HG03520 (cell line): ENCODE measurements at regions not wholly inside any gene's neighbourhood (a gene's known extent, or its start where the extent isn't known, plus 50 kb on each side); places are given as distances from the start of the nearest gene placed in this dataset.
A peak's percentile ranks its signal among the peaks of the same experiment; 100 is the strongest.

Experiments
- ATAC-seq: cut with Tn5 transposase; IDR thresholded peaks from one replicate; pipeline ENCODE4 v1.9.1; 2021; ENCODE audit warnings: mild to moderate bottlenecking, moderate library complexity; ENCODE audit not compliant: unreplicated experiment

DNA sequence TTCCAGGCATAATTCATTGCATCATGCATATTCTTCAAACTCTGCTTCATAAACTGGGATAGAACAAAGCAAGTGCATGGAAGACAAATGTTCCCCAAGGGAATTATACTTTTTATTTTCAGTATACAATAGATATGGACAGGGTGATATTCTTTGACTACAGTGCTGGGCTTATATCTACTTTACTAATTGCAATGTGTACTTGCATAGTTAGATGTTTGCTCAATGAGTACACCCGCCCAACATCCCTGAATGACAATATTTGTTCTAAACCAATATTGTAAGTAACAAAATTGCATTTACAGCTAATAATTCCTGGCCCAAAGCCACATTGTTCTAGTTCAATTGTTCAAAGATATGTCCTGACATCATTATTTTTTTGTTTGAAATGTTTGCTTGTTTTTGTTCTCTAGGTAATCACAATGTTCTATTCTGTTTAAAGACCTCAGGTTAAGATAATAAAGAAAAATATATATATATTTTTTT lies 171.4 kb downstream of the PTN start:
- no peak for ATAC-seq

- no peak for ATAC-seq
Measured at GRCh38 chr7:137169282-137169698, 174.2 kb downstream of the PTN start.

- ATAC-seq, result no peak
Measured at GRCh38 chr7:137167609-137168008, 175.9 kb downstream of the PTN start.

DNA sequence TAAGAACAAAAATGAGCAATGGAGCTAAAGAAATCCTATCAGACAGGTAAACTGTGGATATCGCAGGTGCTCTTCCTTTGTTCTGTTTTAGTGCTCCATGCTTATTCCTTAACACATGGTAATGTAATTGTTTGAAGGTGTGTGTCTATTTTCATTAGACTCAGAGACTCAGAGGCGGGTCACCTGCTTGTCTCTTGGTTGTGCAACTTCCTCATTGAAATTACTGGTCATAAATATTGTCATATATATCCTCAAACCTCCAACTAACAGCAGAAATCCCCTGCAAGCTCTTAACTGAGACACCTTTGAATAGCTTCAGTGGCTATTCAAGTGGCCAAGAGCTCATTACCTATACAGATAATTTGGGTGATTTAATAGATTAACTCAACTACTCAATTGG lies 177.2 kb downstream of the PTN start:
- ATAC-seq, result no peak

DNA sequence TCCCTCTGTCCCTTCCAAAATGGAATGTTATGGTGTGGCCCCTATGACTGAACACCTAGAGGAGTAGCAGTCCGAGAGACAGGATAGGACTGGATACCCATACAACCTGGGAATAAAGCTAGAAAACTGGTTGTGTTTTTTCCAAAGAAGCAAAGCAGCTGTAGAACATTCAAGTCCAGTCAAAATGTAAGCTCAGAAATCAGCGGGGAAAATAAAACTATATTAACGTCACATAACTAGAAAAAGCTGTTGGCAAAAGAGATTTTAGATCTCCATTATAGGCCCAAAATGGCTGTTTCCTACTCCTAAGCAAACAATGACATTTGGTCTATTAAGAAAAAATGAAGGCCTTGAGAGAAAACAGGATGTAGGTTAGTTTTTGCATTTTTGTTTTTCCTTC lies 177.7 kb downstream of the PTN start:
- no peak for ATAC-seq

DNA sequence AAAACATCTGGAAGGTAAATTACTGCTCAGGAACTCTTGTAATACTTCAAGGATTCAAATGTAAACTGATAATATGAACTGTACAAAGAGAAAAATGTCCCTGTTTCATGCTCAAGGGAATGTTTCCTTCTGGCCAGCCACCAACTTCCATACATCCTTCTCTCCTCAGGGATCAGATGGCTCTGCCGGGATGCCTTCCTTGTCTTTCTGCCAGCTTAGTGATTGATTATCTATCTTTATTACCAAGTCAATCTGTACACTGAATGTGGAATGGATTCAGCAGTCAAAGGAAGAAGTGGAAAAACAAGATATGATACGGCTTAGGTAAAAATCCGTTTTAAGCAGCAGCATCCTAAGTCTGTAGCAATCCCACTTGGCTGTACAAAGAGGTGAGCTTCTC lies 178.3 kb downstream of the PTN start:
- ATAC-seq, result no peak

DNA sequence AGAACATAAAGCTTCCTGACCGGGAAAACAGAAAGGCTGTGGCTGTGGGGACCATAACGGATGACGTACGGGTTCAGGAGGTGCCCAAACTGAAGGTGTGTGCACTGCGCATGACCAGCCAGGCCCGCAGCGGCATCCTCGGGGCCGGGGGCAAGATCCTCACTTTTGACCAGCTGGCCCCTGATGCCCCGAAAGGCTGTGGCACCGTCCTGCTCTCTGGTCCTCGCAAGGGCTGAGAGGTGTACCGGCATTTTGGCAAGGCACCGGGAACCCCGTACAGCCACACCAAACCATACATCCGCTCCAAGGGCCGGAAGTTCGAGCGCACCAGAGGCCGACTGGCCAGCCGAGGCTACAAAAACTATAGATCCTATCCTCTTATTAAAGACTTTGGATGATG lies 179.3 kb downstream of the PTN start:
- no peak for ATAC-seq

GRCh38 chr7:137160236-137160635 lies 183.3 kb downstream of the PTN start:
- no peak for ATAC-seq

- no peak for ATAC-seq
Measured at GRCh38 chr7:137157256-137157655, 186.3 kb downstream of the PTN start.

DNA sequence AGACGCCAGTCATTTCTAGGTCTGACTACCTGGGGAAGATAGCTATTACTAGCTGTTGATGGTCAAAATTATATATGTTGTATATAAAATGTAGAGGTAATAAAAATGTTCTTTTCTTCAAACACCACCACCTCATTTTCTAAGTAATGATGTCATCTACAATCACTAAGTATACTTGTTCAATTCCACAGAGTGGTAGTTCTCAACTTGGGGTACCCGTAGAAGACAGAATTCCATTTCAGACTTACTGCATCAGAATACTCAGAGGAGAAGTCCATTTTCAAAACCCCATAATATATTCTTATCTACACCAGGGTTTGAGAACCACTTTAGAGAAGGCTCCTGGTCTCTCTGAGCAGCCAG lies 191.9 kb downstream of the PTN start:
- ATAC-seq, result no peak

- no peak for ATAC-seq
Measured at GRCh38 chr7:137151041-137151689, 192.4 kb downstream of the PTN start.

DNA sequence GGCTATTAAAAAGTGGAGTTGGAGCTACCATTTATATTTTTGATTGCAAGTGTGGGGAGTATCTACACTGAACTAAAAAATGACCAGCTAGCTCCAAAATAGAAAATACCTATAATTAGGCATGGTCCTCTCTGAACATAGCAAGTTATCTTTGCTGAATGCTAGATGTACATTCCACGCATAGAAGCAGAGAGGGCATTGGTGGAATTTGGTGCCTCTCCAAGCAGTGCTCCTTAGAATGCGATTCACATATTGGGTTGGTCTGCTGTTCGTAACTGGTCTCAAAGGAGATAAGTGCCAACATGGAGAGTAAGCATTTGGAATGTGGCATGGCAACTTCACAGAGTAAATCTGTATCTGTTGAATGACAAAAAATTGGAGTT lies 196.2 kb downstream of the PTN start:
- ATAC-seq, result no peak

GRCh38 chr7:137146552-137147337 lies 196.8 kb downstream of the PTN start:
- no peak for ATAC-seq

DNA sequence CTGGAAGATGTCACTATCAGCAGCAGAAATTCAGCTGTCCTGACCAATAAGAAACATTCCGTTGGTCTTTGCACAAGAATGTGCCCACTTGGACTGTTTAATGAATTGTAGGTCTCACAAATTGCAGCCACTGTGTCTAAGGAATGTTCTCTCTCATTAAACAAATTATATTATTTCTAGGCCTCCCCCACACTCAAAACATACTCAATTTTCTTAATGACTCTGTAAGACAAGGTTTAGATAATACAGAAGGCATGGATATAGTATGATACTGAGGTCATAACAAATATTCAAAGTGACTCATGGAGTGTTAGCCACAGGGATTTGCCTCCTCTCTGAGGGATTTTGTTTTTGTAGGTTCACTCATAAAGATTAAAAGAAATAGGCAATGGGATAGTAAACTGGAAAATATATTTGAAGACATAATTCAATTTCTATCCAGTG lies 197.5 kb downstream of the PTN start:
- ATAC-seq, result no peak

DNA sequence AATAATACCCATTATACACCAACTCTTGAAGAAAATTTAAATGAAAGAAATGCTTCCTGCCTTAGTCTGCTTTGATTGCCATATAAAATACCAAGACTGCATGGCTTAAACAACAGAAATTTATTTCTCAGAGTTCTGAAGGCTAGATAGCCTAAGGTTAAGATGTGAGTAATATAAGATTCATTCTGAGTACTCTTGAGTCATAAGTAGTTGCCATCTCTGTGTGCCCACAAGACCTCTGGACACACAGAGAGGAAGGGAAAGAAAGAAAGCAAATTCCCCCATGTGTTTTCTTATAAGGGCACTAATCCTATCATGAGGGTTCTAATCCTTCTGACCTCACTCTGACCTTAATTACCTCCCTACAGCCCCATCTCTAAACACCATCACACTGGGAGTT lies 201.2 kb downstream of the PTN start:
- ATAC-seq, result no peak

- ATAC-seq, result no peak
Measured at GRCh38 chr7:137135654-137136350, 207.7 kb downstream of the PTN start.

- no peak for ATAC-seq
Measured at GRCh38 chr7:137130751-137131158, 212.8 kb downstream of the PTN start.

DNA sequence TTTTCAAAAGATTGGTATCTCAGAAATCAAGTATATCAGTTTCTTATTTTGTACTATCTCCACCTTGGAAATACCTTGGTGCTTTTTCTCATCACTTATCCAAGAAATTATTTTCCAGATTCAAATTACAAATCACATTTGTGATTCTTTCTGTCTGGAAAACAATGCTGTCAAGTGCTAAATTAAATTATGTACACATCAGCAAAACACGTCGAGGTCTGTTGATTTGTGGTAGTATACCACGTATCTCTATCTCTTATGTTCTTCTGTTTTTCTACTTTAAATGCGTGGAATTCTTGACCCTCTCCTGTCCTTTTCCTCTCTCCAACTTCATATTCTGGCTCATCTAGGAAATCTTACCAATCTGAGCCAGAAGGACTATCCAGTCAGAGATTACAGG lies 214.5 kb downstream of the PTN start:
- ATAC-seq, result no peak

DNA sequence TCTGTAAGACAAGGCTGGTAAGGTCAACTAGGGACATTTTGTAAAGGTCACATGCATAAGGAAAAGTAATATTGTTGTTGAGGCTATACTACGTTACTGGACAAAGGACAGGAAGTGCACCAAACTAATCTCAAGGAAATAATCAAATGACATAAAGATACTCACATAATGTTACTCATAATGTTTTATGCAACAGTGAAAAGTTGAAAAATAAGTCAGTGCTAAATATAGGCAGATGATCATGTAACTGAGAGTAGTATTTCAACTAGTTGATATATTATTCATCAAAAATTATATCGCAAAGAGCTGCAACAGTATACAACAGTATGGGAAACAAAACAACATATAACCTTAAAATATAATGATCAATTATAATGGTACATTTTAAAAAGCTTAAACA lies 215.7 kb downstream of the PTN start:
- ATAC-seq, result no peak

DNA sequence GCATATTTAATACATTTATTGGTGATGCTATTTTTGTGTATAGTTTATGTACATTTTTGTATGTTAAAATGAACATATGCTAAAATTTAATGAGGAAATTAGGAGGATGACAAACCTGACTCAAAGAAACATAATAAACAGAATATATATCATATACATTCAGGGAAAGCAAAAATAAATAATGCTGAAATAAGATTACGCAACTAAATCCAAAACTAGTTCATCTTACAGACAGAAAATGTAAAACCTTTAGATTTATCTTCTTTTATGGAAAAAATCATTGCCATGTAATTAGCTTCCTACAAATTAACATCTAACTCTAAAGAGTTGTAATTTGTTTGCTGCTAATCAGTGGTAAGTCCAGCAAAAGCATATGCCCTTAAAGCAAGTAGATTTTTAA lies 216.5 kb downstream of the PTN start:
- ATAC-seq, result no peak

- no peak for ATAC-seq
Measured at GRCh38 chr7:137122145-137122544, 221.4 kb downstream of the PTN start.

DNA sequence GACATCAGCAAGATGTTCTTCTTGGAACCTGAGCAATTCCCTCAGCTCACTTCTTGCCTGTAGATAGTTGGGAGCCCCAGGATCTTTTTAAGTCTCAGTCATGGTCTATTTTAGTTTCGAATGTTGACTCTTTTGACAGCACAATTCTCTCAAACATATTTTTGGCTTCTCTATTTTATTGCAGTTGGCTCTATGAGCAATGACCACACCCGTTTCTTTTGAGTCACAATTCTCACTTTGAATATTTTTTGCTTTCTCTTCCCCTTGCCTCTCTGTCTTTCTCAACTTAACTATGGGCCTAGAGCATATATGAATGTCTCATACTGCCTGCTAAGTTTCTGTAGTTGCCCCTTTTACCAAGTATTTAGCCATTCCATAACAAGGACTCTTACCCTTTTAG lies 222.8 kb downstream of the PTN start:
- ATAC-seq, result peak; percentile 84
